C1 segment of cervical spinal cord (tissue), 14 donors: ENCODE measurements at regions not wholly inside any gene's neighbourhood (a gene's known extent, or its start where the extent isn't known, plus 50 kb on each side); places are given as distances from the start of the nearest gene placed in this dataset.

Source experiments
- DNase-seq, 14 donors: peaks; one replicate each; lab custom pipeline; 2025; lab: John Stamatoyannopoulos, UW

DNA sequence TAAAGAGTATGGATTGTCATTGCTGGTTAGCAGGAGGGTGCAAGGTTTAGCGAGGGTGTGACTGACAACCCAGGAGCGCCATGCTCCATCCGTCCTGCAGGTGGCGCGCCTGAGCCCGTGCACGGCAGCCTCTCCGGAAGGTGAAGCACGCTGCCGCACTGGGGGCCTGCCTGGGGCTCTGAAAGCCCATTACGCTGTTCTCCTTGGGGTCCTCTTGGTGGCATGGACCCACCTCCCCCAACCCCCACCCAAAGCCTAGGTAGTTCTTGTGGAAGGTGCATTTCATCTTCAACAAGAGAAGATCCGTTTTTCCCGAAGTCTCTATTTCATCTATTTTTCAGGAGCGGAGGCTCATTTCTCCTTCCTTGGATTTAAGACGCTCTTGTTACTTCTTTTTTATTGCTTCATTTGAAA, 197.4 kb upstream of the KCNG1 start:
- peak in 4 of 14 donors; percentile 1 to 10 (median 2) for DNase-seq

DNA sequence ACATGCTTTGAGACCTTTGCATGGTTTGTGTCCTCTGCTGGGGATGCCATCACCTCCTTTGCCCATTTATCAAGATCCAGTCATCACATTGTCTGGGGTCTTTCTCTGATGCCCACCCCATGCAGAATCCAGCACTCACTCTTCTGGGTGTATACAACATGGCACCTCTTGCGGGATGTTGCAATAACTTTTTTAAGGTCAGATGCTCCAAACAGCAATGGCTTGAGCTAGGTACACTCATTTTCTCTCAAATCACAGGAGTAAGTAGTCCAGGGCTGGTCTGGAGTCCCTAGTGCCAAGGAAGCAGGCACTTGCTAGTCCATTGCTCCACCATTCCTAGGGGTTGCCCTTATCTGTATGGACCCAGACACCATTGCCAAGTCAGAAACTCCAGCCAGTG, 196.6 kb upstream of the KCNG1 start:
- no peak for DNase-seq

- DNase-seq = no peak
Observed at GRCh38 chr20:51218603-51219002, 195.7 kb upstream of the KCNG1 start.

GRCh38 chr20:51217347-51218045, 194.6 kb upstream of the KCNG1 start:
- DNase-seq = no peak

GRCh38 chr20:51216850-51217249, 193.9 kb upstream of the KCNG1 start:
- no peak for DNase-seq

GRCh38 chr20:51212816-51213215, 189.9 kb upstream of the KCNG1 start:
- DNase-seq = no peak

DNA sequence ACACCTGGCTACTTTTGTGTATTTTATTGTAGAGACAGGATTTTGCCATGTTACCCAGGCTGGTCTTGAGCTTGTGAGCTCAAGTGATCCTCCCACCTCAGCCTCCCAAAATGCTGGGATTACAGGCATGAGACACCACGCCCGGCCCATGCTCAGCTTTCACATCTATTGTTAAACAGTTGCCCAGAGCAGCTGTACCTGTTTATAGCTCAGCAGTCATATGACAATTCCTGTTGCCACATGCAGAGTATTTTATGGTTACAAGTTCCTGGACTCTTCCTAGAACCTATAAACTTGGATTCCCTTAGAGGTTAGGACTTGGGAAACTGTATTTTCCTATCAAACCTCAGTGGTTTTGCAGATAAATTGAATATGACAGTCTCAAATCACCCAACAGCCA, 188.3 kb upstream of the KCNG1 start:
- DNase-seq = no peak

DNA sequence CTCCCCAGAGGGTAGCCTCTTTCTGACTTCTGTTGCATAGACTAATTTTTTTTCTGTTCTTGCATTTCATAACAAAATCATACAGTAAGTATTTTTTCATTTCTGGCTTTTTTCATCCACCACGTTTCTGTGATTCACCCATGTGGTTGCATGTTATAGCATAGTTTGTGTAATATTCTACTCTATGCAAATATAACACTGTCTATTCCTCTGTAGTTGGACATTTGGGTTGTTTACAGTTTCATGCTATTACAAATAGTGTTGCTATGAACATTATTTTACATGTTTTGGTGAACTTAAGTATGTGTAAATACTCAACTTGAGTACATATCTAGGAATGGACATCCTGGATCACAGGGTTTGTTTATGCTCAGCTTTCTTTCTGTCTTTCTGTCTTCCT, 187.2 kb upstream of the KCNG1 start:
- no peak for DNase-seq

DNA sequence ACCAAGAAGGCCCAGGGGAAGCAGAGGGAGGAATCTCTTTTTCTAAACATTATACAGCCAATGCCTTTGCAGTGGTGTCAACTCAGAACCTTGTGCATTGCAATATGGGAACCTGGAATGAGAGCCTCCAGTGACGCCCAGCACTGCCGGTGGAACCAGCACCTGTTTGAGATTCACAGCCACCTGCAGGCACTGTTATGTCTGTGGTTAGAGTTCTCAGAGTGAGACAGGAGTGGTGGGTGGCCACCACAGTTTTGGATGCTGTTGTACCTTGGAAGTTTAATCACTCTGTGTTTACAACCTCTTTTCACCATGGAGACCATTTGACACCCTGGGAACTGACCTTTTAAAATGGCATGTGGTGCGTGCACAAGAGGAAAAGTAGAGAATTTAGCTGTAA, 185.3 kb upstream of the KCNG1 start:
- DNase-seq = no peak

- DNase-seq = no peak
Observed at GRCh38 chr20:51206032-51206662, 183.2 kb upstream of the KCNG1 start.

DNA sequence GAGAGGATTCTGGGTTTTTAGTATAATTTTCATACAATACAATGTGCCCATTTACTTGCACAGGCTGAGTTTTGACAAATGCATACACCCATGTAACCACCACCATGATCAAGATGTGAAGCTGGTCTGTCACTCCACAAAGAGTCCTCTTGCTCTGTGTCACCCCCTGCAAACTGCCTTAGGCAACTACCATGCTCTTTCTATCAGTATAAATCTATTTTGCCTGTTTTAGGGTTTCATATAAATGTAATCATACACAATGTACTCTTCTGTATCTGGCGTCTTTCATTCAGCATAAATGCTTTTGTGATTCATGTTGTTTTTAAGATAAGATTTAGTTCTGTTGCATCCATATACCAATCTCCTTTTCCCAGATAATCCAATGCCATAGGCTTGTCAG, 181.9 kb upstream of the KCNG1 start:
- DNase-seq = no peak

GRCh38 chr20:51204051-51204715, 181.3 kb upstream of the KCNG1 start:
- DNase-seq = no peak

DNA sequence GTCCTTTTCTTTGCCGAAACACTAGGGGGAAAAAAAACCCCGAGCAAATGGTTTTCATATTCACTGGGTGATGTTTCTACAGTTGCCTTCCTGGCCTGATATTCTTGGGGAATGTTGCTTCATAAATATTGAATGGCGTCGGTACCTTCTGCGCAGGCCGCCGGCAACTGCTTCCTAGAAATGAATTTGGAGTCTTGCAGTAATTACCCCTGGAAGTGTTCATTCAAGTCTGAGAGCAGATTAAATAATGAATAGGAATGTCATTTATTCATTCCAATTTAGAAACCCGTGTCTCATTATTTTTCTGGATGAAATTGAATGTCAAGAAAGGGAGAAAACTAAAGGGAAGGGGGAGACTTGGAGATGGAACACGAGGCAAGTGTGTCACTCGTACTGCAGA, 179.4 kb upstream of the KCNG1 start:
- no peak for DNase-seq

DNA sequence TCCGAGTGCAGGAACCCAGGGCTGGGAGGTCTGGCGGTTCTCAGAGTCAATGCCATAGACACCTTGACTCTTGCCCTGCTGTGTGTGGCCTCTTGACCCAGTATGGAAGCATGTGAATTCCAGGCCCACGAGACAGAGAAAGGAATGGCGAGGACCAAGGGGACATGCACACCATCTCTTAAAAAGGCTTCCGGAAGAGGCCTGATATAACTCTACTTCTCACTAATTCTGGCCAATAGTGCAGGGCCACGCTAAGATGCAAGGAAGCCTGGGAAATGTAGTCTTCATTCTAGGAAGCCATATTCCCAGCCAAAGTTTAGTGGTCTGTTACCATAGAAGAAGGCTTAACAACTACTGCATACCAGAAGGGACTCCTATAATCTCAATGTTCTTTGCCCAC, 177.0 kb upstream of the KCNG1 start:
- no peak for DNase-seq

- DNase-seq = no peak
Observed at GRCh38 chr20:51198876-51199523, 176.1 kb upstream of the KCNG1 start.

- no peak for DNase-seq
Observed at GRCh38 chr20:51198238-51198637, 175.3 kb upstream of the KCNG1 start.

GRCh38 chr20:51196991-51197651, 174.2 kb upstream of the KCNG1 start:
- no peak for DNase-seq

- DNase-seq = no peak
Observed at GRCh38 chr20:51195990-51196389, 173.1 kb upstream of the KCNG1 start.

DNA sequence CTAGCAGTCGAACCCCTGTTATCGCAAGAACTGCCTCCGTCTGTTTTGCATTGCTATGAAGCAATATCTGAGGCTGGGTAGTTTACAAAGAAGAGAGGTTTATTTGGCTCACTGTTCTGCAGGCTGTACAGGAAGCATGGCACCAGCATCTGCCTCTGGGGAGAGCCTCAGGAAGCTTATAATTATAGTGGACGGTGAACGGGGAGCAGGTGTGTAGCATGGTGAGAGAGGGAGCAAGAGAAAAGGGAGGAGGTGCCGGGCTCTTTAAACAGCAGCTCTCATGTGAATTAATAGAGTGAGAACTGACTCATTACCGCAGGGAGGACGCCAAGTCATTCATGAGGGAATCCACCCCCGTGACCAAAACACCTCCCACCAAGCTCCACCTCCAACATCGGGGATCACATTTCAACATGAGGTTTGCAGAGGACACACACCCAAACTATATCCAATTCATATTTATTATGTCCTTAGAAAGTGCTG, 172.6 kb upstream of the KCNG1 start:
- DNase-seq = no peak

DNA sequence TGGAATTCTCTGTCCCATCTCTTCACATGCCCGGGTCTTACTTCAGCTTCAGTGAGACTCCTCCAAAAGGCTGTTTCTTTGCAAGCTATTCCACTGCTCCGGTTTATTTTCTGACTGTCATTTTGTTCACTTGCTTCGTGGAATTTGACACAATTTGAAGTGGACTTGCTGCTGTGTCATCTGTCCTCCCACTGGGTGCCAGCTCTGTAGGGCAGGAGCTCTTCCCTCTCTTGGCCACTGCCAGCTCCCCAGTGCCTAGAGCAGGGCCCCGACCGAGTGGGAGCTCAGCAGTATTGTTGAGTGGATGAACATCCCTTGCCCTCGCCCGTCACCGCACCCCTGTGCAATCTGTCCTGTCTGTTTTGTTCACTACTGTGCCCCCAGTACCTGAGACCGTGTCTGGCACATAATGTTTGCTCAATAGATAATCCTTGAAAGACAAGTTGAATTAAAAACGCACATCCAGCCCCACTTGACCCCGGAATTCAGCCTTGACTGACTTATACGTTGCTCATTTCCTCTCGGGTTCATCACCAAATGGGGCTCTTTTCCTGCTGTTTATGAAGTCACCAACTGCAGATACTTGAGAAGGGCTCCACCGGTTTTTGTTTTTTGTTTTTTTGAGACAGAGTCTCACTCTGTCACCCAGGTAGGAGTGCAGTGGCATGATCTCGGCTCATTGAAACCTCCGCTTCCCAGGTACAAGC, 170.3 kb upstream of the KCNG1 start:
- peak in 1 of 14 donors; percentile 17 for DNase-seq

GRCh38 chr20:51190783-51191180, 167.9 kb upstream of the KCNG1 start:
- peak in 1 of 14 donors; percentile 8 for DNase-seq
